C4-2B (cell line): ENCODE measurements at regions not wholly inside any gene's neighbourhood (a gene's known extent, or its start where the extent isn't known, plus 50 kb on each side); places are given as distances from the start of the nearest gene placed in this dataset.

Experiments
- H3K27ac ChIP-seq: fragments of 450-650 bp; 2 replicates; pipeline ENCODE4 v1.5.1; 2017
- CTCF ChIP-seq: fragments of 450-650 bp; conservative IDR thresholded peaks from 2 replicates; pipeline ENCODE4 v1.5.1; 2017; ENCODE audit warnings: mild to moderate bottlenecking
- ZFX ChIP-seq: fragments of 450-650 bp; IDR thresholded peaks from 2 replicates; pipeline ENCODE4 v1.6.1; 2017

- TF ChIP-seq CTCF (no peak), ZFX (no peak)
- H3K27ac ChIP-seq: no peak overlapping the region
These were observed 116.6 kb downstream of the CPZ start for GRCh38 chr4:8709050-8709728.

- H3K27ac ChIP-seq: no peak overlapping the region
- TF ChIP-seq ZFX: no peak
- no peak for TF ChIP-seq CTCF
These were observed 115.9 kb downstream of the CPZ start for GRCh38 chr4:8708401-8709021.

- TF ChIP-seq CTCF (no peak), ZFX (no peak)
- no peak overlapping the region for H3K27ac ChIP-seq
These were observed 114.6 kb downstream of the CPZ start for GRCh38 chr4:8707045-8707781.

- TF ChIP-seq CTCF (no peak), ZFX (no peak)
- H3K27ac ChIP-seq: no peak overlapping the region
These were observed 113.9 kb downstream of the CPZ start for GRCh38 chr4:8706216-8707044.

GRCh38 chr4:8705161-8706145 lies 112.9 kb downstream of the CPZ start:
- TF ChIP-seq ZFX (no peak), CTCF (no peak)
- no peak overlapping the region for H3K27ac ChIP-seq

- TF ChIP-seq ZFX (no peak), CTCF (no peak)
- H3K27ac ChIP-seq: no peak overlapping the region
These were observed 112.1 kb downstream of the CPZ start for GRCh38 chr4:8704632-8705031.
